ENCODE measurements at regions not wholly inside any gene's neighbourhood (a gene's known extent, or its start where the extent isn't known, plus 50 kb on each side); places are given as distances from the start of the nearest gene placed in this dataset.

DNA sequence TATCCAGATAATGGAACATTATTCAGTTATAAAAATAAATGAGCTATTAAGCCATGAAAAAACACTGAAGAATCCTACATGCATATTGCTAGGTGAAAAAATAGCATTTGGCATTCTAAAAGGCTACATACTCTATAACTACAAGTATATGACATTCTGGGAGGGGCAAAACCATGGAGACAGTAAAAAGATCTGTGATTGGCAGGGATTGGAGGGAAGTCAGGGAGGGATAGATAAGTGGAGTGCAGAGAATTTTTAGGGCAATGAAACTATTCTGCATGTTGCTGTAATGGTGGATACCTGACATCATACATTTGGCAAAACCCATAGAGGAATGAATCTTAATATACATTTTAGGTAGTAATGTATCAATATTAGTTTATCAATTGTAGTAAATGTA, 63.1 kb upstream of the SLC38A2 start:
- no peak for DNase-seq (ENCODE audit: low read depth)
- Histone ChIP-seq H3K27me3 (ENCODE audit: control insufficient read depth, insufficient read depth, low read length) (no peaks in the 10 kb centered on the region), H3K36me3 (ENCODE audit: control insufficient read depth, insufficient read depth, low read length) (no peaks in the 10 kb centered on the region), H3K4me3 (ENCODE audit: low read depth, low read length) (no peak overlapping the region)
- TF ChIP-seq, protein P1, sequence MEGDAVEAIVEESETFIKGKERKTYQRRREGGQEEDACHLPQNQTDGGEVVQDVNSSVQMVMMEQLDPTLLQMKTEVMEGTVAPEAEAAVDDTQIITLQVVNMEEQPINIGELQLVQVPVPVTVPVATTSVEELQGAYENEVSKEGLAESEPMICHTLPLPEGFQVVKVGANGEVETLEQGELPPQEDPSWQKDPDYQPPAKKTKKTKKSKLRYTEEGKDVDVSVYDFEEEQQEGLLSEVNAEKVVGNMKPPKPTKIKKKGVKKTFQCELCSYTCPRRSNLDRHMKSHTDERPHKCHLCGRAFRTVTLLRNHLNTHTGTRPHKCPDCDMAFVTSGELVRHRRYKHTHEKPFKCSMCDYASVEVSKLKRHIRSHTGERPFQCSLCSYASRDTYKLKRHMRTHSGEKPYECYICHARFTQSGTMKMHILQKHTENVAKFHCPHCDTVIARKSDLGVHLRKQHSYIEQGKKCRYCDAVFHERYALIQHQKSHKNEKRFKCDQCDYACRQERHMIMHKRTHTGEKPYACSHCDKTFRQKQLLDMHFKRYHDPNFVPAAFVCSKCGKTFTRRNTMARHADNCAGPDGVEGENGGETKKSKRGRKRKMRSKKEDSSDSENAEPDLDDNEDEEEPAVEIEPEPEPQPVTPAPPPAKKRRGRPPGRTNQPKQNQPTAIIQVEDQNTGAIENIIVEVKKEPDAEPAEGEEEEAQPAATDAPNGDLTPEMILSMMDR (IDR thresholded peaks at IDR 0.05; ENCODE audit: insufficient read depth, low read length, poor library complexity, severe bottlenecking), result no peak

DNA sequence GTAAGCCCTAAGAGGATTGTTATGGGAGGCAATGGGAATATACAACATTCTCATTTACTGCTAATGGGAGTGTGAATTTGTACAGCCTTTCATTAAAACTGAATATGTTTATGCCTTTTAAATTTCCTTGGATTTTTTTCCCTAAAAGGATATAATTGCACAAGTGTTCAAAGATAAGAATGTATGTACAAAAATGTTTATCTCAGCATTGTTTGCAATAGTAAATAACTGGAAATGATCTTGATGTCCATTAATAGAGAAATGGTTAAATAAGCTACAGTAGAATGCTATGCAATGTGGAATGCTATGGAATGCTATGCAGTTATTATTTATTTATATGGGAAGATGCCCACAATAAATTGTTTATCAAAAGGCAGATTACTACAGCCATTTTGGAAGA, 62.5 kb upstream of the SLC38A2 start:
- Histone ChIP-seq H3K4me3 (ENCODE audit: low read depth, low read length) (no peak overlapping the region), H3K27me3 (ENCODE audit: control insufficient read depth, insufficient read depth, low read length) (no peaks in the 10 kb centered on the region), H3K36me3 (ENCODE audit: control insufficient read depth, insufficient read depth, low read length) (no peaks in the 10 kb centered on the region)
- DNase-seq (ENCODE audit: low read depth), result no peak
- TF ChIP-seq, protein P1 (IDR thresholded peaks at IDR 0.05; ENCODE audit: insufficient read depth, low read length, poor library complexity, severe bottlenecking), result no peak

DNA sequence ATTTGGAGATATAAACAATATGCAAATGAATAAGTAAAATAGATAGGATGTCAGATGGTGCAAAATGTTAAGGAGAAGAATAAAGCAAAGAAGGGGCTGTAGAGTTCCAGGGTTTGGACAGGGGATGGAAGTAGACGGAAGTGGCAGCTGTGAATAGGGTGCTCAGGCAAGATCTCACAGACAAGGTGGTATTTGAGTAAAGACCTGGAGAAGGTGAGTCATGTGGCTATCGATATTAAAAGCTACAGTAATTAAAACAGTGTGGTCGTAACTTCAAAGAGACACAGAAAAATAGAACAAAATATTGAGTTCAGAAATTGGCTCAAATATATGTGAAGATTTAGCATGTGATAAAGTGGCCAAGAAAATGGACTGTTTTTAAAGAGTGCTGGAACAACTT, 61.3 kb upstream of the SLC38A2 start:
- DNase-seq (ENCODE audit: low read depth), result no peak
- TF ChIP-seq, protein P1 (IDR thresholded peaks at IDR 0.05; ENCODE audit: insufficient read depth, low read length, poor library complexity, severe bottlenecking), result no peak
- Histone ChIP-seq H3K27me3 (ENCODE audit: control insufficient read depth, insufficient read depth, low read length) (no peaks in the 10 kb centered on the region), H3K4me3 (ENCODE audit: low read depth, low read length) (no peak overlapping the region), H3K36me3 (ENCODE audit: control insufficient read depth, insufficient read depth, low read length) (no peaks in the 10 kb centered on the region)

DNA sequence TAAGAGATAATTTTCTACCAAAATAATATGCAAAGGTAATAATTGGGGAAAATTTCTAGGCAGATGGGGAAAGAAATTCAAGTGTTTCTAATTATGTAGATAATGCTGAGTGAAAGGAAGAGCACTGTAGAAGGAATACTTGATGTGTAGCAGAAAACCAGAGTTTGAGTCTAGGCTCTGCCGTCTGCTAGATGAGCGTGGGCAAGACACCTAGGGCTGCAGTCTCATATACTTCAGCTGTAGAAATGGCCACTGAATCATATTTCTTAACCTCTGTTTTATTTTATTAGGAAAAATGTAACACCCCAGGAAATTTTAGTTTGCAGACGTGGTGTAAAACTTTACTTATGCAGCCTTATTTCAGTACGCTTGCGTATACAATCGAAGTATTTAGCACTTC, 59.8 kb upstream of the SLC38A2 start:
- no peak overlapping the region for H3K4me3 ChIP-seq (ENCODE audit: low read depth, low read length)
- no peaks in the 10 kb centered on the region for H3K27me3 ChIP-seq (ENCODE audit: control insufficient read depth, insufficient read depth, low read length)
- no peak for DNase-seq (ENCODE audit: low read depth)
- no peaks in the 10 kb centered on the region for H3K36me3 ChIP-seq (ENCODE audit: control insufficient read depth, insufficient read depth, low read length)
- TF ChIP-seq, protein P1 (IDR thresholded peaks at IDR 0.05; ENCODE audit: insufficient read depth, low read length, poor library complexity, severe bottlenecking), result no peak

DNA sequence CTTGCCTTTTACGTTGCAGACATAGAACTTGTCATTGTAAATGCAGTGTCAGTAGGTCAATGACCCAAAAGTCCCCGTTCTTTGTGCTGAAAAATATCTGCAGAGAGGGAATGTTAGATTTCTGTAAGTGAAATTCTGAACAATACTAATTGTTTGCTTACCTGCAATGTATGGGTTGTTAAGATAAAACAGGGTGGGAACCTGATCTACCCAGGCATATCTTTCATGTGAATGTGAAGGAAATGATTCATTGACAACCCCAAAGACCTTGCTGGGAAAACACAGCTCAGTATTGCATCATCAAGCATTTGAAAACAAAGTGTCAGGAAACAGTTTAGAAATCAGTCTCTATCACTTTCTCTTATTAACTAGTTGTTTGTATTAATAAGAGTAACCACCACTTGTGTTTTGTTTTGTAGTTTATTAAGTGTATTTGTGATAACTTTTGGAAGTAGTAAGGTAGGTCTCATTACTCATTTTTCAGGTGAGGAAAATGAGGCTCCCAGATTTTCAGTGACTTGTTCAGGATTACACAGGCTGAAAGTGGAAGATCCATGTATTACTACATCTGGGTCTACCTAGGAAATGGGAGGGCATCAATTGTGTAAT, 57.9 kb upstream of the SLC38A2 start:
- Histone ChIP-seq H3K4me3 (ENCODE audit: low read depth, low read length) (no peak overlapping the region), H3K36me3 (ENCODE audit: control insufficient read depth, insufficient read depth, low read length) (no peaks in the 10 kb centered on the region), H3K27me3 (ENCODE audit: control insufficient read depth, insufficient read depth, low read length) (no peaks in the 10 kb centered on the region)
- DNase-seq (ENCODE audit: low read depth), result peak; percentile 80
- TF ChIP-seq, protein P1 (IDR thresholded peaks at IDR 0.05; ENCODE audit: insufficient read depth, low read length, poor library complexity, severe bottlenecking), result no peak

Measured in kidney epithelial cell (primary cell).